Ectodermal cell (in vitro differentiated cells): ENCODE measurements at regions not wholly inside any gene's neighbourhood (a gene's known extent, or its start where the extent isn't known, plus 50 kb on each side); places are given as distances from the start of the nearest gene placed in this dataset.

Experiments used
- H3K27ac ChIP-seq: 2 replicates; pipeline ENCODE4 v1.7.0; 2013; ENCODE audit warnings: mild to moderate bottlenecking, low read depth, low read length; ENCODE audit not compliant: insufficient read depth, poor library complexity, severe bottlenecking
- H3K27me3 ChIP-seq: 2 replicates; pipeline ENCODE4 v1.7.0; 2013; ENCODE audit warnings: mild to moderate bottlenecking, low read length; ENCODE audit not compliant: insufficient read depth, control insufficient read depth, poor library complexity, severe bottlenecking
- H3K36me3 ChIP-seq: one replicate; pipeline ENCODE4 v1.7.0; 2013; ENCODE audit warnings: low read length; ENCODE audit not compliant: control insufficient read depth, insufficient read depth
- H3K4me1 ChIP-seq: one replicate; pipeline ENCODE4 v1.7.0; 2013; ENCODE audit warnings: low read length; ENCODE audit not compliant: control insufficient read depth, insufficient read depth
- H3K4me3 ChIP-seq: 2 replicates; pipeline ENCODE4 v1.7.0; 2013; ENCODE audit warnings: low read depth, low read length, control low read depth; ENCODE audit not compliant: insufficient read depth
- H3K9me3 ChIP-seq: 2 replicates; pipeline ENCODE4 v1.7.0; 2013; ENCODE audit warnings: mild to moderate bottlenecking, low read length, moderate library complexity; ENCODE audit not compliant: control insufficient read depth
- WGBS, 2 experiments: methylation state at CpG; one replicate each; pipeline ENCODE4 v1.1.7; 2013; ENCODE audit warnings: missing lambda C conversion rate in 2 of 2; 5-methylcytosine and 5-hydroxymethylcytosine counted together

GRCh38 chr6:37116326-37116725, 53.6 kb upstream of the PIM1 start:
- H3K27ac ChIP-seq = no peak overlapping the region
- no peaks in the 10 kb centered on the region for H3K4me1 ChIP-seq
- no peaks in the 10 kb centered on the region for H3K27me3 ChIP-seq
- H3K9me3 ChIP-seq = no peaks in the 10 kb centered on the region
- no peak overlapping the region for H3K4me3 ChIP-seq
- WGBS, 2 experiments = 100% methylated on average over 2 of the region's 2 CpGs
- H3K36me3 ChIP-seq = no peaks in the 10 kb centered on the region

GRCh38 chr6:37119387-37119886, 50.5 kb upstream of the PIM1 start:
- Histone ChIP-seq H3K27ac (no peak overlapping the region), H3K36me3 (no peaks in the 10 kb centered on the region)
- 91 to 95% methylated on average over 5 of the region's 5 CpGs for WGBS, 2 experiments

More at GRCh38 chr6:37119387-37119886, 50.5 kb upstream of the PIM1 start:
- no peaks in the 10 kb centered on the region for H3K4me1 ChIP-seq
- H3K27me3 ChIP-seq = no peaks in the 10 kb centered on the region
- H3K9me3 ChIP-seq = no peaks in the 10 kb centered on the region
- H3K4me3 ChIP-seq = no peak overlapping the region
